GM12878 (cell line): ENCODE measurements at regions not wholly inside any gene's neighbourhood (a gene's known extent, or its start where the extent isn't known, plus 50 kb on each side); places are given as distances from the start of the nearest gene placed in this dataset.

Source experiments
- ATAC-seq: fragments of 200-7000 bp; cut with Tn5 transposase; 3 replicates; pipeline ENCODE4 v1.9.1; 2020; ENCODE audit warnings: mild to moderate bottlenecking, moderate library complexity
- BruUV-seq: library from RNA; stranded (reverse); fragments of 400-500 nt; replicated peaks from 2 replicates; lab custom pipeline; 2021; lab: Mats Ljungman, UMichigan
- CTCF ChIA-PET: fragments of 300-600 bp; sonication (Branson Sonifier 250); formaldehyde crosslinking; extraction: SDS; loops from one replicate; lab custom pipeline; 2021; ENCODE audit warnings: inconsistent platforms; lab: Yijun Ruan, JAX
- POLR2A ChIA-PET: fragments of 350-600 bp; formaldehyde crosslinking; extraction: SDS; loops from one replicate; lab custom pipeline; 2021; ENCODE audit warnings: inconsistent platforms; lab: Charles Lee
- RAD21 ChIA-PET: fragments of 300-600 bp; sonication (Branson Sonifier 250); formaldehyde crosslinking; loops from one replicate; lab custom pipeline; 2023; ENCODE audit warnings: antibody characterized with exemption; ENCODE audit not compliant: unreplicated experiment; lab: Charles Lee
- SMC1A ChIA-PET: fragments of 300-600 bp; sonication (Branson Sonifier 250); formaldehyde crosslinking; loops from one replicate; lab custom pipeline; 2023; ENCODE audit not compliant: unreplicated experiment, uncharacterized antibody; lab: Charles Lee
- DNase-seq: peaks from one replicate; pipeline ENCODE4 v3.0.0-alpha.2; 2011; ENCODE audit warnings: low read depth, low spot score
- FAIRE-seq: peaks from 3 replicates; lab custom pipeline; 2011; peaks lifted over from hg19 to GRCh38; lab: Jason Lieb, UNC
- H2AFZ ChIP-seq: 2 replicates; pipeline ENCODE4 v1.6.0; 2011; ENCODE audit warnings: low read depth, low read length, control low read depth; ENCODE audit not compliant: control insufficient read depth
- H3K27ac ChIP-seq: 2 replicates; pipeline ENCODE4 v1.5.1; 2011; ENCODE audit warnings: control low read depth; ENCODE audit not compliant: control insufficient read depth, insufficient read depth
- H3K27me3 ChIP-seq, 2 experiments: replicated peaks in 1 of 2; 2 replicates each; pipeline versions ENCODE4 v1.6.0 to v1.6.1; 2011; ENCODE audit warnings: low read length in 1 of 2; ENCODE audit not compliant: control insufficient read depth in 2 of 2, insufficient read depth in 2 of 2
- H3K36me3 ChIP-seq, 2 experiments: 2 replicates each; pipeline ENCODE4 v1.5.1; 2011; ENCODE audit warnings: low read length in 1 of 2; ENCODE audit not compliant: control insufficient read depth in 2 of 2, insufficient read depth in 2 of 2
- H3K4me1 ChIP-seq: 2 replicates; pipeline ENCODE4 v1.6.1; 2011; ENCODE audit warnings: mild to moderate bottlenecking, low read length, moderate library complexity, mixed read lengths; ENCODE audit not compliant: control insufficient read depth, insufficient read depth
- H3K4me2 ChIP-seq: 2 replicates; pipeline ENCODE4 v1.6.0; 2011; ENCODE audit warnings: control low read depth; ENCODE audit not compliant: control insufficient read depth, insufficient read depth
- H3K4me3 ChIP-seq: fragments of 200-600 bp; sonication (generic); 2 replicates; pipeline ENCODE4 v1.5.1; 2016
- H3K79me2 ChIP-seq: 2 replicates; pipeline ENCODE4 v1.6.0; 2011; ENCODE audit warnings: low read length; ENCODE audit not compliant: control insufficient read depth, insufficient read depth
- H3K9ac ChIP-seq: 2 replicates; pipeline ENCODE4 v1.8.0; 2011; ENCODE audit warnings: low read length, control low read depth, mixed read lengths; ENCODE audit not compliant: control insufficient read depth, insufficient read depth
- H3K9me3 ChIP-seq: replicated peaks from 3 replicates; pipeline ENCODE4 v1.5.1; 2011; ENCODE audit warnings: mild to moderate bottlenecking, low read length; ENCODE audit not compliant: control insufficient read depth, insufficient read depth
- H4K20me1 ChIP-seq: 2 replicates; pipeline ENCODE4 v1.6.0; 2011; ENCODE audit not compliant: control insufficient read depth, insufficient read depth
- EGR1 ChIP-seq, 2 experiments: IDR thresholded peaks; 1 replicate in 1 of 2; 2 replicates in 1 of 2; pipeline ENCODE4 v1.6.1; 2011 to 2012; ENCODE audit warnings: low read depth in 2 of 2, low read length in 2 of 2, borderline replicate concordance in 1 of 2, mild to moderate bottlenecking in 1 of 2, moderate library complexity in 1 of 2
- HDAC2 ChIP-seq: fragments of 200-600 bp; sonication (generic); IDR thresholded peaks from 2 replicates; pipeline ENCODE4 v1.6.1; 2017
- HDGF ChIP-seq: fragments of 450-650 bp; IDR thresholded peaks from 2 replicates; pipeline ENCODE4 v1.6.1; 2016; ENCODE audit warnings: antibody characterized with exemption
- IKZF2 ChIP-seq, 2 experiments: fragments of 450-650 bp; IDR thresholded peaks; 2 replicates each; pipeline ENCODE4 v1.6.1; 2017; ENCODE audit warnings: mild to moderate bottlenecking in 2 of 2, moderate library complexity in 2 of 2
- SMC3 ChIP-seq: IDR thresholded peaks from 2 replicates; pipeline ENCODE4 v1.6.1; 2011; ENCODE audit warnings: low read length, improper control_type of control experiment, borderline replicate concordance
- TCF12 ChIP-seq: IDR thresholded peaks from 2 replicates; pipeline ENCODE4 v1.6.1; 2011; ENCODE audit warnings: low read depth, mild to moderate bottlenecking, low read length
- ZSCAN29 ChIP-seq: fragments of 450-650 bp; IDR thresholded peaks from 2 replicates; pipeline ENCODE4 v1.6.1; 2017; ENCODE audit warnings: mild to moderate bottlenecking, moderate library complexity
- WGBS: methylation state at CpG from one replicate; pipeline ENCODE4 v1.1.6; 2016; ENCODE audit warnings: low lambda C conversion rate; ENCODE audit not compliant: insufficient replicate concordance, insufficient coverage; ENCODE audit errors: missing lambda C conversion rate; 5-methylcytosine and 5-hydroxymethylcytosine counted together
- in situ Hi-C: fragments of 300-500 bp; cut with MboI; formaldehyde crosslinking; loops from 9 replicates; pipeline ENCODE4 v1.14.3; 2018; ENCODE audit warnings: mixed read lengths
- intact Hi-C: fragments of 100-400 bp; cut with micrococcal nuclease; formaldehyde crosslinking; loops from one replicate; pipeline ENCODE4 v1.14.2; 2022; ENCODE audit not compliant: unreplicated experiment
- TF ChIP-seq, protein P1 (sequence below): fragments of 450-650 bp; IDR thresholded peaks from 2 replicates; pipeline ENCODE4 v1.6.1; 2014; ENCODE audit warnings: mild to moderate bottlenecking
- TF ChIP-seq, protein P2 (sequence below), 3 experiments: IDR thresholded peaks in 2 of 3; conservative IDR thresholded peaks in 1 of 3; 2 replicates each; pipeline ENCODE4 v1.5.1; 2011; ENCODE audit warnings: low read depth in 3 of 3, low read length in 3 of 3, mild to moderate bottlenecking in 3 of 3, control low read depth in 2 of 3, moderate library complexity in 2 of 3, inconsistent platforms in 1 of 3, mixed read lengths in 1 of 3; ENCODE audit not compliant: control insufficient read depth in 2 of 3, insufficient read depth in 1 of 3; ENCODE audit errors: extremely low read depth in 1 of 3

GRCh38 chr2:165011199-165011598 is 55.9 kb upstream of the SLC38A11 start:
- BruUV-seq, result no TSS peak
- DNase-seq (no peak), FAIRE-seq (no peak), ATAC-seq (no peak)
- H2AFZ ChIP-seq, result no peak overlapping the region
- ChIA-PET SMC1A (no interaction called here), POLR2A (no interaction called here), RAD21 (no interaction called here), CTCF (interaction anchor here (1.0 kb wide), 2 partner anchors 18 to 300 kb away, joined by 3 to 5 read pairs; no protein-coding TSS in a partner anchor)
- no peak overlapping the region for H3K4me2 ChIP-seq
- no peak overlapping the region for H3K4me3 ChIP-seq
- H3K9ac ChIP-seq, result no peak overlapping the region
- intact Hi-C loops (no loop called here), in situ Hi-C loops (no loop called here)
- no peaks in the 10 kb centered on the region for H4K20me1 ChIP-seq
- H3K27me3 ChIP-seq, result 0 out of 4 replicates have a peak, but pooled peaks cover 0 to 1% of the 10 kb centered on the region in 2 experiments
- no peaks in the 10 kb centered on the region for H3K9me3 ChIP-seq
- no peak for TF ChIP-seq SMC3
- no peak for TF ChIP-seq TCF12
- TF ChIP-seq, protein P1, sequence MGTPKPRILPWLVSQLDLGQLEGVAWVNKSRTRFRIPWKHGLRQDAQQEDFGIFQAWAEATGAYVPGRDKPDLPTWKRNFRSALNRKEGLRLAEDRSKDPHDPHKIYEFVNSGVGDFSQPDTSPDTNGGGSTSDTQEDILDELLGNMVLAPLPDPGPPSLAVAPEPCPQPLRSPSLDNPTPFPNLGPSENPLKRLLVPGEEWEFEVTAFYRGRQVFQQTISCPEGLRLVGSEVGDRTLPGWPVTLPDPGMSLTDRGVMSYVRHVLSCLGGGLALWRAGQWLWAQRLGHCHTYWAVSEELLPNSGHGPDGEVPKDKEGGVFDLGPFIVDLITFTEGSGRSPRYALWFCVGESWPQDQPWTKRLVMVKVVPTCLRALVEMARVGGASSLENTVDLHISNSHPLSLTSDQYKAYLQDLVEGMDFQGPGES, result no peak
- WGBS, result 19% methylated on average over 2 of the region's 2 CpGs
- no peaks in the 10 kb centered on the region for H3K4me1 ChIP-seq
- H3K36me3 ChIP-seq, result no peaks in the 10 kb centered on the region
- no peaks in the 10 kb centered on the region for H3K79me2 ChIP-seq
- no peak overlapping the region for H3K27ac ChIP-seq

GRCh38 chr2:165010556-165010955 is 55.2 kb upstream of the SLC38A11 start:
- Histone ChIP-seq H3K36me3 (no peaks in the 10 kb centered on the region), H3K27ac (no peak overlapping the region), H3K4me3 (no peak overlapping the region), H2AFZ (no peak overlapping the region), H3K27me3 (0 out of 4 replicates have a peak, but pooled peaks cover 0 to 3% of the 10 kb centered on the region in 2 experiments), H3K4me1 (no peaks in the 10 kb centered on the region), H4K20me1 (no peaks in the 10 kb centered on the region), H3K9me3 (no peaks in the 10 kb centered on the region), H3K79me2 (no peaks in the 10 kb centered on the region), H3K4me2 (no peak overlapping the region), H3K9ac (no peak overlapping the region)
- POLR2A ChIA-PET, result no interaction called here
- CTCF ChIA-PET, result no interaction called here
- no peak for TF ChIP-seq HDGF
- TF ChIP-seq EGR1 (IDR thresholded peaks at IDR 0.05; ENCODE audit: borderline replicate concordance in 1 of 2, low read depth in 2 of 2, low read length in 2 of 2), result no peak
- TF ChIP-seq IKZF2 (IDR thresholded peaks at IDR 0.05), result no peak
- TF ChIP-seq HDAC2, result no peak
- TF ChIP-seq, protein P2, sequence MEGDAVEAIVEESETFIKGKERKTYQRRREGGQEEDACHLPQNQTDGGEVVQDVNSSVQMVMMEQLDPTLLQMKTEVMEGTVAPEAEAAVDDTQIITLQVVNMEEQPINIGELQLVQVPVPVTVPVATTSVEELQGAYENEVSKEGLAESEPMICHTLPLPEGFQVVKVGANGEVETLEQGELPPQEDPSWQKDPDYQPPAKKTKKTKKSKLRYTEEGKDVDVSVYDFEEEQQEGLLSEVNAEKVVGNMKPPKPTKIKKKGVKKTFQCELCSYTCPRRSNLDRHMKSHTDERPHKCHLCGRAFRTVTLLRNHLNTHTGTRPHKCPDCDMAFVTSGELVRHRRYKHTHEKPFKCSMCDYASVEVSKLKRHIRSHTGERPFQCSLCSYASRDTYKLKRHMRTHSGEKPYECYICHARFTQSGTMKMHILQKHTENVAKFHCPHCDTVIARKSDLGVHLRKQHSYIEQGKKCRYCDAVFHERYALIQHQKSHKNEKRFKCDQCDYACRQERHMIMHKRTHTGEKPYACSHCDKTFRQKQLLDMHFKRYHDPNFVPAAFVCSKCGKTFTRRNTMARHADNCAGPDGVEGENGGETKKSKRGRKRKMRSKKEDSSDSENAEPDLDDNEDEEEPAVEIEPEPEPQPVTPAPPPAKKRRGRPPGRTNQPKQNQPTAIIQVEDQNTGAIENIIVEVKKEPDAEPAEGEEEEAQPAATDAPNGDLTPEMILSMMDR (IDR thresholded peaks at IDR 0.05 in 2 of 3, conservative IDR thresholded peaks at IDR 0.05 in 1 of 3; ENCODE audit: control insufficient read depth in 2 of 3, extremely low read depth in 1 of 3, insufficient read depth in 1 of 3, low read depth in 3 of 3, low read length in 3 of 3), result no peak
- no peak for TF ChIP-seq ZSCAN29
- 0% methylated on average over 1 of the region's 1 CpG for whole genome bisulfite sequencing
- RAD21 ChIA-PET, result no interaction called here
- FAIRE-seq (no peak), ATAC-seq (no peak), DNase-seq (no peak)
- intact Hi-C loops, result no loop called here
- in situ Hi-C loops, result no loop called here
- SMC1A ChIA-PET, result no interaction called here
- BruUV-seq, result no TSS peak
